HEK293 (cell line): ENCODE measurements at regions not wholly inside any gene's neighbourhood (a gene's known extent, or its start where the extent isn't known, plus 50 kb on each side); places are given as distances from the start of the nearest gene placed in this dataset.

Source experiments
- RBAK ChIP-seq: fragments of 450-650 bp; formaldehyde crosslinking; IDR thresholded peaks from 2 replicates; pipeline ENCODE4 v1.5.1; 2016; ENCODE audit warnings: missing biosample characterization, missing genetic modification characterization
- SP2 ChIP-seq: fragments of 450-650 bp; formaldehyde crosslinking; IDR thresholded peaks from 2 replicates; pipeline ENCODE4 v1.5.1; 2016; ENCODE audit warnings: missing biosample characterization, missing genetic modification characterization
- SP3 ChIP-seq: fragments of 450-650 bp; formaldehyde crosslinking; IDR thresholded peaks from 2 replicates; pipeline ENCODE4 v1.5.1; 2016; ENCODE audit warnings: missing biosample characterization, missing genetic modification characterization
- YY1 ChIP-seq: fragments of 450-650 bp; formaldehyde crosslinking; IDR thresholded peaks from 2 replicates; pipeline ENCODE4 v1.5.1; 2018; ENCODE audit warnings: missing biosample characterization, missing genetic modification characterization
- ZNF221 ChIP-seq: fragments of 450-650 bp; formaldehyde crosslinking; IDR thresholded peaks from 2 replicates; pipeline ENCODE4 v1.5.1; 2017; ENCODE audit warnings: missing biosample characterization, missing genetic modification characterization, borderline replicate concordance
- ZNF366 ChIP-seq: fragments of 450-650 bp; formaldehyde crosslinking; conservative IDR thresholded peaks from 2 replicates; pipeline ENCODE4 v1.5.1; 2016; ENCODE audit warnings: missing biosample characterization, missing genetic modification characterization
- ZNF510 ChIP-seq: fragments of 450-650 bp; formaldehyde crosslinking; IDR thresholded peaks from 2 replicates; pipeline ENCODE4 v1.5.1; 2018; ENCODE audit warnings: mild to moderate bottlenecking, missing genetic modification characterization, missing biosample characterization; ENCODE audit not compliant: insufficient replicate concordance
- TF ChIP-seq, protein P1 (sequence below): fragments of 450-650 bp; formaldehyde crosslinking; IDR thresholded peaks from 2 replicates; pipeline ENCODE4 v1.5.1; 2016; ENCODE audit warnings: missing biosample characterization, missing genetic modification characterization
- TF ChIP-seq, protein P2 (sequence below): fragments of 450-650 bp; formaldehyde crosslinking; IDR thresholded peaks from 2 replicates; pipeline ENCODE4 v1.5.1; 2016; ENCODE audit warnings: missing biosample characterization, missing genetic modification characterization
- TF ChIP-seq, protein P3 (sequence below): fragments of 450-650 bp; formaldehyde crosslinking; IDR thresholded peaks from 2 replicates; pipeline ENCODE4 v1.5.1; 2016; ENCODE audit warnings: missing biosample characterization, missing genetic modification characterization, low read depth
- TF ChIP-seq, protein P4 (sequence below): fragments of 450-650 bp; formaldehyde crosslinking; IDR thresholded peaks from 2 replicates; pipeline ENCODE4 v1.5.1; 2016; ENCODE audit warnings: missing biosample characterization, missing genetic modification characterization
- TF ChIP-seq, protein P5 (sequence below): fragments of 450-650 bp; formaldehyde crosslinking; IDR thresholded peaks from 2 replicates; pipeline ENCODE4 v1.5.1; 2016; ENCODE audit warnings: missing biosample characterization, missing genetic modification characterization
- TF ChIP-seq, protein P6 (sequence below): fragments of 450-650 bp; formaldehyde crosslinking; IDR thresholded peaks from 2 replicates; pipeline ENCODE4 v1.5.1; 2016; ENCODE audit warnings: missing biosample characterization, missing genetic modification characterization
- TF ChIP-seq, protein P7 (sequence below): IDR thresholded peaks from 2 replicates; pipeline ENCODE4 v1.6.1; 2011; ENCODE audit warnings: mild to moderate bottlenecking, low read depth, low read length, borderline replicate concordance

DNA sequence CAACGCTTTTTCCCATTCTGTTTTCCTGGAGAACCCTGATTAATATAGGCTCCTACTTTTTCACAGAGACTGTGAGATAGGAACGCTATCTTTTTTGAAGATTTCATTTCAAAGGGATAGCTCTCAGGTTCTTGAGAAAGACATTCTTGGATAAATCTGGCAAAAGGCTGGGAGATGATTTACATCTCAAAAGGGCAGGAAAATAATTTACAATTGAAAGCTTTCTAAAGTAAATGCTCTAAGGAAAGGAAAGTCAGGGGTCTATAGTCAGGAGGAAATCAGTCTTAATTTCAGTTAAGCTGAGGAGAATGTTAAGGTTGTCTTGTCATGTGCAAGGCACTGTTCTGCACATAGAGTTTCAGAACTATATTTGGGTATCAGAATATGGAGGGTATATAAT, 278.8 kb downstream of the KIF20B start:
- TF ChIP-seq RBAK (no peak), YY1 (no peak), SP3 (tag by site-specific recombination) (no peak), ZNF221 (tag by site-specific recombination) (no peak), ZNF366 (tag by site-specific recombination) (no peak), ZNF510 (no peak), SP2 (no peak)
- TF ChIP-seq, protein P1, sequence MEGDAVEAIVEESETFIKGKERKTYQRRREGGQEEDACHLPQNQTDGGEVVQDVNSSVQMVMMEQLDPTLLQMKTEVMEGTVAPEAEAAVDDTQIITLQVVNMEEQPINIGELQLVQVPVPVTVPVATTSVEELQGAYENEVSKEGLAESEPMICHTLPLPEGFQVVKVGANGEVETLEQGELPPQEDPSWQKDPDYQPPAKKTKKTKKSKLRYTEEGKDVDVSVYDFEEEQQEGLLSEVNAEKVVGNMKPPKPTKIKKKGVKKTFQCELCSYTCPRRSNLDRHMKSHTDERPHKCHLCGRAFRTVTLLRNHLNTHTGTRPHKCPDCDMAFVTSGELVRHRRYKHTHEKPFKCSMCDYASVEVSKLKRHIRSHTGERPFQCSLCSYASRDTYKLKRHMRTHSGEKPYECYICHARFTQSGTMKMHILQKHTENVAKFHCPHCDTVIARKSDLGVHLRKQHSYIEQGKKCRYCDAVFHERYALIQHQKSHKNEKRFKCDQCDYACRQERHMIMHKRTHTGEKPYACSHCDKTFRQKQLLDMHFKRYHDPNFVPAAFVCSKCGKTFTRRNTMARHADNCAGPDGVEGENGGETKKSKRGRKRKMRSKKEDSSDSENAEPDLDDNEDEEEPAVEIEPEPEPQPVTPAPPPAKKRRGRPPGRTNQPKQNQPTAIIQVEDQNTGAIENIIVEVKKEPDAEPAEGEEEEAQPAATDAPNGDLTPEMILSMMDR (tag by site-specific recombination): no peak
- TF ChIP-seq, protein P2, sequence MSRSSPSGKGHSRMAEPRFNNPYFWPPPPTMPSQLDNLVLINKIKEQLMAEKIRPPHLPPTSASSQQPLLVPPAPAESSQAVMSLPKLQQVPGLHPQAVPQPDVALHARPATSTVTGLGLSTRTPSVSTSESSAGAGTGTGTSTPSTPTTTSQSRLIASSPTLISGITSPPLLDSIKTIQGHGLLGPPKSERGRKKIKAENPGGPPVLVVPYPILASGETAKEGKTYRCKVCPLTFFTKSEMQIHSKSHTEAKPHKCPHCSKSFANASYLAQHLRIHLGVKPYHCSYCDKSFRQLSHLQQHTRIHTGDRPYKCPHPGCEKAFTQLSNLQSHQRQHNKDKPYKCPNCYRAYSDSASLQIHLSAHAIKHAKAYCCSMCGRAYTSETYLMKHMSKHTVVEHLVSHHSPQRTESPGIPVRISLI (tag by site-specific recombination): no peak
- TF ChIP-seq, protein P3, sequence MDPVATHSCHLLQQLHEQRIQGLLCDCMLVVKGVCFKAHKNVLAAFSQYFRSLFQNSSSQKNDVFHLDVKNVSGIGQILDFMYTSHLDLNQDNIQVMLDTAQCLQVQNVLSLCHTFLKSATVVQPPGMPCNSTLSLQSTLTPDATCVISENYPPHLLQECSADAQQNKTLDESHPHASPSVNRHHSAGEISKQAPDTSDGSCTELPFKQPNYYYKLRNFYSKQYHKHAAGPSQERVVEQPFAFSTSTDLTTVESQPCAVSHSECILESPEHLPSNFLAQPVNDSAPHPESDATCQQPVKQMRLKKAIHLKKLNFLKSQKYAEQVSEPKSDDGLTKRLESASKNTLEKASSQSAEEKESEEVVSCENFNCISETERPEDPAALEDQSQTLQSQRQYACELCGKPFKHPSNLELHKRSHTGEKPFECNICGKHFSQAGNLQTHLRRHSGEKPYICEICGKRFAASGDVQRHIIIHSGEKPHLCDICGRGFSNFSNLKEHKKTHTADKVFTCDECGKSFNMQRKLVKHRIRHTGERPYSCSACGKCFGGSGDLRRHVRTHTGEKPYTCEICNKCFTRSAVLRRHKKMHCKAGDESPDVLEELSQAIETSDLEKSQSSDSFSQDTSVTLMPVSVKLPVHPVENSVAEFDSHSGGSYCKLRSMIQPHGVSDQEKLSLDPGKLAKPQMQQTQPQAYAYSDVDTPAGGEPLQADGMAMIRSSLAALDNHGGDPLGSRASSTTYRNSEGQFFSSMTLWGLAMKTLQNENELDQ (tag by site-specific recombination): no peak
- TF ChIP-seq, protein P4, sequence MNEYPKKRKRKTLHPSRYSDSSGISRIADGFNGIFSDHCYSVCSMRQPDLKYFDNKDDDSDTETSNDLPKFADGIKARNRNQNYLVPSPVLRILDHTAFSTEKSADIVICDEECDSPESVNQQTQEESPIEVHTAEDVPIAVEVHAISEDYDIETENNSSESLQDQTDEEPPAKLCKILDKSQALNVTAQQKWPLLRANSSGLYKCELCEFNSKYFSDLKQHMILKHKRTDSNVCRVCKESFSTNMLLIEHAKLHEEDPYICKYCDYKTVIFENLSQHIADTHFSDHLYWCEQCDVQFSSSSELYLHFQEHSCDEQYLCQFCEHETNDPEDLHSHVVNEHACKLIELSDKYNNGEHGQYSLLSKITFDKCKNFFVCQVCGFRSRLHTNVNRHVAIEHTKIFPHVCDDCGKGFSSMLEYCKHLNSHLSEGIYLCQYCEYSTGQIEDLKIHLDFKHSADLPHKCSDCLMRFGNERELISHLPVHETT (tag by site-specific recombination): no peak
- TF ChIP-seq, protein P5, sequence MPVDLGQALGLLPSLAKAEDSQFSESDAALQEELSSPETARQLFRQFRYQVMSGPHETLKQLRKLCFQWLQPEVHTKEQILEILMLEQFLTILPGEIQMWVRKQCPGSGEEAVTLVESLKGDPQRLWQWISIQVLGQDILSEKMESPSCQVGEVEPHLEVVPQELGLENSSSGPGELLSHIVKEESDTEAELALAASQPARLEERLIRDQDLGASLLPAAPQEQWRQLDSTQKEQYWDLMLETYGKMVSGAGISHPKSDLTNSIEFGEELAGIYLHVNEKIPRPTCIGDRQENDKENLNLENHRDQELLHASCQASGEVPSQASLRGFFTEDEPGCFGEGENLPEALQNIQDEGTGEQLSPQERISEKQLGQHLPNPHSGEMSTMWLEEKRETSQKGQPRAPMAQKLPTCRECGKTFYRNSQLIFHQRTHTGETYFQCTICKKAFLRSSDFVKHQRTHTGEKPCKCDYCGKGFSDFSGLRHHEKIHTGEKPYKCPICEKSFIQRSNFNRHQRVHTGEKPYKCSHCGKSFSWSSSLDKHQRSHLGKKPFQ (tag by site-specific recombination): no peak
- TF ChIP-seq, protein P6, sequence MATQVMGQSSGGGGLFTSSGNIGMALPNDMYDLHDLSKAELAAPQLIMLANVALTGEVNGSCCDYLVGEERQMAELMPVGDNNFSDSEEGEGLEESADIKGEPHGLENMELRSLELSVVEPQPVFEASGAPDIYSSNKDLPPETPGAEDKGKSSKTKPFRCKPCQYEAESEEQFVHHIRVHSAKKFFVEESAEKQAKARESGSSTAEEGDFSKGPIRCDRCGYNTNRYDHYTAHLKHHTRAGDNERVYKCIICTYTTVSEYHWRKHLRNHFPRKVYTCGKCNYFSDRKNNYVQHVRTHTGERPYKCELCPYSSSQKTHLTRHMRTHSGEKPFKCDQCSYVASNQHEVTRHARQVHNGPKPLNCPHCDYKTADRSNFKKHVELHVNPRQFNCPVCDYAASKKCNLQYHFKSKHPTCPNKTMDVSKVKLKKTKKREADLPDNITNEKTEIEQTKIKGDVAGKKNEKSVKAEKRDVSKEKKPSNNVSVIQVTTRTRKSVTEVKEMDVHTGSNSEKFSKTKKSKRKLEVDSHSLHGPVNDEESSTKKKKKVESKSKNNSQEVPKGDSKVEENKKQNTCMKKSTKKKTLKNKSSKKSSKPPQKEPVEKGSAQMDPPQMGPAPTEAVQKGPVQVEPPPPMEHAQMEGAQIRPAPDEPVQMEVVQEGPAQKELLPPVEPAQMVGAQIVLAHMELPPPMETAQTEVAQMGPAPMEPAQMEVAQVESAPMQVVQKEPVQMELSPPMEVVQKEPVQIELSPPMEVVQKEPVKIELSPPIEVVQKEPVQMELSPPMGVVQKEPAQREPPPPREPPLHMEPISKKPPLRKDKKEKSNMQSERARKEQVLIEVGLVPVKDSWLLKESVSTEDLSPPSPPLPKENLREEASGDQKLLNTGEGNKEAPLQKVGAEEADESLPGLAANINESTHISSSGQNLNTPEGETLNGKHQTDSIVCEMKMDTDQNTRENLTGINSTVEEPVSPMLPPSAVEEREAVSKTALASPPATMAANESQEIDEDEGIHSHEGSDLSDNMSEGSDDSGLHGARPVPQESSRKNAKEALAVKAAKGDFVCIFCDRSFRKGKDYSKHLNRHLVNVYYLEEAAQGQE (tag by site-specific recombination): no peak
- TF ChIP-seq, protein P7, sequence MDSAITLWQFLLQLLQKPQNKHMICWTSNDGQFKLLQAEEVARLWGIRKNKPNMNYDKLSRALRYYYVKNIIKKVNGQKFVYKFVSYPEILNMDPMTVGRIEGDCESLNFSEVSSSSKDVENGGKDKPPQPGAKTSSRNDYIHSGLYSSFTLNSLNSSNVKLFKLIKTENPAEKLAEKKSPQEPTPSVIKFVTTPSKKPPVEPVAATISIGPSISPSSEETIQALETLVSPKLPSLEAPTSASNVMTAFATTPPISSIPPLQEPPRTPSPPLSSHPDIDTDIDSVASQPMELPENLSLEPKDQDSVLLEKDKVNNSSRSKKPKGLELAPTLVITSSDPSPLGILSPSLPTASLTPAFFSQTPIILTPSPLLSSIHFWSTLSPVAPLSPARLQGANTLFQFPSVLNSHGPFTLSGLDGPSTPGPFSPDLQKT: no peak
